HCT116 (cell line): ENCODE measurements at regions not wholly inside any gene's neighbourhood (a gene's known extent, or its start where the extent isn't known, plus 50 kb on each side); places are given as distances from the start of the nearest gene placed in this dataset.

Source experiments
- ATAC-seq: fragments of 200-7000 bp; cut with Tn5 transposase; 2 replicates; pipeline ENCODE4 v1.9.1; 2020; ENCODE audit warnings: mild to moderate bottlenecking, moderate library complexity
- BruUV-seq: library from RNA; stranded (reverse); fragments of 400-500 nt; replicated peaks from 2 replicates; lab custom pipeline; 2021; lab: Mats Ljungman, UMichigan
- CTCF ChIA-PET: fragments of 300-600 bp; sonication (Branson Sonifier 250); formaldehyde crosslinking; loops from one replicate; lab custom pipeline; 2021; ENCODE audit warnings: antibody characterized with exemption; lab: Charles Lee
- POLR2A ChIA-PET: fragments of 300-600, 350-600 bp; sonication (Branson Sonifier 250); formaldehyde crosslinking; loops from one replicate; lab custom pipeline; 2021; ENCODE audit warnings: antibody characterized with exemption; lab: Charles Lee
- RAD21 ChIA-PET, 2 experiments: fragments of 300-600 bp; sonication (Branson Sonifier 250); formaldehyde crosslinking; loops; one replicate each; lab custom pipeline; 2023; ENCODE audit warnings: low total read pairs in 2 of 2; ENCODE audit not compliant: uncharacterized antibody in 2 of 2, unreplicated experiment in 2 of 2, low non-redundant PET in 1 of 2; lab: Charles Lee
- DNase-seq: peaks from one replicate; pipeline ENCODE4 v3.0.0-alpha.2; 2010; ENCODE audit warnings: low read depth, low spot score
- H2AFZ ChIP-seq: fragments of 200-600 bp; shearing (Covaris generic), sonication (generic); 2 replicates; pipeline ENCODE4 v1.6.1; 2017; ENCODE audit warnings: low read depth, mixed run types, mixed read lengths, antibody characterized with exemption, low read length; ENCODE audit not compliant: poor library complexity, severe bottlenecking
- H3K27ac ChIP-seq: 2 replicates; pipeline ENCODE4 v1.5.1; 2012; ENCODE audit warnings: low read depth, low read length
- H3K27me3 ChIP-seq: fragments of 200-600 bp; sonication (generic); 2 replicates; pipeline ENCODE4 v1.6.1; 2016; ENCODE audit warnings: mixed run types, low read length, mixed read lengths; ENCODE audit not compliant: insufficient read depth
- H3K36me3 ChIP-seq, 2 experiments: fragments of 200-500 bp in 1 of 2; fragments of 200-600 bp in 1 of 2; sonication (Bioruptor generic) in 1 of 2; sonication (generic) in 1 of 2; 2 replicates each; pipeline versions ENCODE4 v1.5.1 to v1.6.1; 2014 to 2016; ENCODE audit warnings: low read length in 2 of 2, inconsistent platforms in 1 of 2, mixed read lengths in 1 of 2, mixed run types in 1 of 2; ENCODE audit not compliant: insufficient read depth in 2 of 2, control insufficient read depth in 1 of 2
- H3K4me1 ChIP-seq, 2 experiments: fragments of 200-600 bp in 1 of 2; sonication (generic) in 1 of 2; 2 replicates each; pipeline versions ENCODE4 v1.5.1 to v1.6.1; 2012 to 2017; ENCODE audit warnings: low read length in 2 of 2, inconsistent platforms in 1 of 2, mild to moderate bottlenecking in 1 of 2, mixed read lengths in 1 of 2, mixed run types in 1 of 2, moderate library complexity in 1 of 2; ENCODE audit not compliant: insufficient read depth in 2 of 2, control insufficient read depth in 1 of 2
- H3K4me2 ChIP-seq: fragments of 200-600 bp; sonication (generic); 2 replicates; pipeline ENCODE4 v1.6.1; 2017; ENCODE audit warnings: mixed run types, low read length, mixed read lengths
- H3K4me3 ChIP-seq, 2 experiments: fragments of 200-600 bp in 1 of 2; sonication (generic) in 1 of 2; replicated peaks in 1 of 2; 2 replicates each; pipeline ENCODE4 v1.5.1; 2011 to 2016; ENCODE audit warnings: low read length in 2 of 2, control low read depth in 1 of 2, low read depth in 1 of 2, mild to moderate bottlenecking in 1 of 2, mixed read lengths in 1 of 2, mixed run types in 1 of 2
- H3K79me2 ChIP-seq: fragments of 200-600 bp; sonication (generic); 2 replicates; pipeline ENCODE4 v1.6.1; 2017; ENCODE audit warnings: mild to moderate bottlenecking, mixed run types, low read length, moderate library complexity, mixed read lengths; ENCODE audit not compliant: insufficient read depth
- H3K9ac ChIP-seq: fragments of 200-600 bp; sonication (generic); 2 replicates; pipeline ENCODE4 v1.6.1; 2016; ENCODE audit warnings: low read length, mixed read lengths
- H3K9me2 ChIP-seq: fragments of 200-600 bp; sonication (generic), shearing (Covaris generic); 2 replicates; pipeline ENCODE4 v1.6.1; 2017; ENCODE audit warnings: mixed run types, mild to moderate bottlenecking, moderate library complexity; ENCODE audit not compliant: insufficient read depth
- H3K9me3 ChIP-seq, 2 experiments: fragments of 200-500 bp in 1 of 2; fragments of 200-600 bp in 1 of 2; sonication (Bioruptor generic) in 1 of 2; sonication (generic) in 1 of 2; 2 replicates each; pipeline ENCODE4 v1.6.1; 2014 to 2017; ENCODE audit warnings: low read length in 2 of 2, mixed read lengths in 2 of 2, inconsistent platforms in 1 of 2, low read depth in 1 of 2, mild to moderate bottlenecking in 1 of 2, mixed run types in 1 of 2, moderate library complexity in 1 of 2; ENCODE audit not compliant: control insufficient read depth in 1 of 2, insufficient read depth in 1 of 2
- H4K20me1 ChIP-seq: fragments of 200-600 bp; sonication (generic), shearing (Covaris generic); 2 replicates; pipeline ENCODE4 v1.6.1; 2017; ENCODE audit warnings: mixed run types, mild to moderate bottlenecking, moderate library complexity; ENCODE audit not compliant: insufficient read depth
- CBX3 ChIP-seq: IDR thresholded peaks from 2 replicates; pipeline ENCODE4 v1.6.1; 2012; ENCODE audit warnings: low read depth
- CEBPB ChIP-seq: IDR thresholded peaks from 2 replicates; pipeline ENCODE4 v1.6.1; 2012; ENCODE audit warnings: low read depth
- EGR1 ChIP-seq: IDR thresholded peaks from 2 replicates; pipeline ENCODE4 v1.6.1; 2012; ENCODE audit warnings: low read depth
- EZH2phosphoT487 ChIP-seq: fragments of 200-600 bp; IDR thresholded peaks from 2 replicates; pipeline ENCODE4 v1.6.1; 2018; ENCODE audit warnings: antibody characterized with exemption, borderline replicate concordance
- FOSL1 ChIP-seq: IDR thresholded peaks from 2 replicates; pipeline ENCODE4 v1.6.1; 2012; ENCODE audit warnings: low read depth
- JUND ChIP-seq: IDR thresholded peaks from 2 replicates; pipeline ENCODE4 v1.6.1; 2012
- RAD21 ChIP-seq: IDR thresholded peaks from 2 replicates; pipeline ENCODE4 v1.6.1; 2012; ENCODE audit warnings: low read depth, mild to moderate bottlenecking
- SIN3A ChIP-seq: IDR thresholded peaks from 2 replicates; pipeline ENCODE4 v1.6.1; 2012; ENCODE audit warnings: low read depth
- SP1 ChIP-seq: IDR thresholded peaks from 2 replicates; pipeline ENCODE4 v1.6.1; 2012; ENCODE audit warnings: low read depth
- TCF7L2 ChIP-seq: IDR thresholded peaks from 2 replicates; pipeline ENCODE4 v1.7.0; 2011; ENCODE audit warnings: borderline replicate concordance, inconsistent platforms; ENCODE audit not compliant: insufficient read depth, insufficient read length; ENCODE audit errors: extremely low read depth
- YY1 ChIP-seq: IDR thresholded peaks from 2 replicates; pipeline ENCODE4 v1.6.1; 2011; ENCODE audit warnings: low read length, low read depth, moderate library complexity, mild to moderate bottlenecking; ENCODE audit not compliant: insufficient replicate concordance; ENCODE audit errors: extremely low read depth
- ZFX ChIP-seq: fragments of 450-650 bp; IDR thresholded peaks from 2 replicates; pipeline ENCODE4 v1.6.1; 2017
- ZNF274 ChIP-seq: fragments of 200-500 bp; sonication (Bioruptor generic); IDR thresholded peaks from 2 replicates; pipeline ENCODE4 v1.6.1; 2014; ENCODE audit warnings: mild to moderate bottlenecking, low read depth, low read length, inconsistent platforms
- intact Hi-C: fragments of 100-400 bp; cut with micrococcal nuclease; formaldehyde crosslinking; loops from 2 replicates; pipeline ENCODE4 v1.10.0; 2022
- TF ChIP-seq, protein P1 (sequence below): IDR thresholded peaks from 2 replicates; pipeline ENCODE4 v1.6.1; 2011; ENCODE audit warnings: mild to moderate bottlenecking, low read length, moderate library complexity; ENCODE audit not compliant: insufficient replicate concordance; ENCODE audit errors: extremely low read depth
- TF ChIP-seq, protein P2 (sequence below): IDR thresholded peaks from 2 replicates; pipeline ENCODE4 v1.6.1; 2012

- no peak for TF ChIP-seq TCF7L2
- no peak for TF ChIP-seq CBX3
- no peak for TF ChIP-seq FOSL1
- no peak for TF ChIP-seq SP1
- TF ChIP-seq ZNF274, result no peak
- no peak for TF ChIP-seq SIN3A
- TF ChIP-seq JUND, result no peak
- TF ChIP-seq YY1, result no peak
- TF ChIP-seq EGR1, result no peak
- TF ChIP-seq, protein P1, sequence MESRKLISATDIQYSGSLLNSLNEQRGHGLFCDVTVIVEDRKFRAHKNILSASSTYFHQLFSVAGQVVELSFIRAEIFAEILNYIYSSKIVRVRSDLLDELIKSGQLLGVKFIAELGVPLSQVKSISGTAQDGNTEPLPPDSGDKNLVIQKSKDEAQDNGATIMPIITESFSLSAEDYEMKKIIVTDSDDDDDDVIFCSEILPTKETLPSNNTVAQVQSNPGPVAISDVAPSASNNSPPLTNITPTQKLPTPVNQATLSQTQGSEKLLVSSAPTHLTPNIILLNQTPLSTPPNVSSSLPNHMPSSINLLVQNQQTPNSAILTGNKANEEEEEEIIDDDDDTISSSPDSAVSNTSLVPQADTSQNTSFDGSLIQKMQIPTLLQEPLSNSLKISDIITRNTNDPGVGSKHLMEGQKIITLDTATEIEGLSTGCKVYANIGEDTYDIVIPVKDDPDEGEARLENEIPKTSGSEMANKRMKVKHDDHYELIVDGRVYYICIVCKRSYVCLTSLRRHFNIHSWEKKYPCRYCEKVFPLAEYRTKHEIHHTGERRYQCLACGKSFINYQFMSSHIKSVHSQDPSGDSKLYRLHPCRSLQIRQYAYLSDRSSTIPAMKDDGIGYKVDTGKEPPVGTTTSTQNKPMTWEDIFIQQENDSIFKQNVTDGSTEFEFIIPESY, result no peak
- TF ChIP-seq, protein P2, sequence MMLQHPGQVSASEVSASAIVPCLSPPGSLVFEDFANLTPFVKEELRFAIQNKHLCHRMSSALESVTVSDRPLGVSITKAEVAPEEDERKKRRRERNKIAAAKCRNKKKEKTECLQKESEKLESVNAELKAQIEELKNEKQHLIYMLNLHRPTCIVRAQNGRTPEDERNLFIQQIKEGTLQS, result no peak
- TF ChIP-seq EZH2phosphoT487, result no peak
- TF ChIP-seq ZFX, result no peak
- no peak for TF ChIP-seq RAD21
- TF ChIP-seq CEBPB, result no peak
- TF ChIP-seq, all 23 proteins: peak for 0
- H3K27ac ChIP-seq, result no peak overlapping the region
- DNase-seq (no peak), ATAC-seq (no peak)
- no peaks in the 10 kb centered on the region; a peak in 1 of 4 replicates for H3K9me3 ChIP-seq
- H3K4me2 ChIP-seq, result no peak overlapping the region
- H3K27me3 ChIP-seq, result no peaks in the 10 kb centered on the region
- no TSS peak for BruUV-seq
- no peak overlapping the region for H3K9ac ChIP-seq
- H2AFZ ChIP-seq, result no peak overlapping the region
- no peaks in the 10 kb centered on the region for H4K20me1 ChIP-seq
- ChIA-PET RAD21 (no interaction called here), CTCF (no interaction called here), POLR2A (no interaction called here)
- no peaks in the 10 kb centered on the region for H3K4me1 ChIP-seq
- intact Hi-C loops, result no loop called here
- no peak overlapping the region for H3K4me3 ChIP-seq
- no peaks in the 10 kb centered on the region for H3K9me2 ChIP-seq
- no peaks in the 10 kb centered on the region for H3K36me3 ChIP-seq
- no peaks in the 10 kb centered on the region for H3K79me2 ChIP-seq
These were observed 179.9 kb upstream of the RORB start for GRCh38 chr9:74317235-74317634.
